OCI-LY7 (cell line): ENCODE measurements at regions not wholly inside any gene's neighbourhood (a gene's known extent, or its start where the extent isn't known, plus 50 kb on each side); places are given as distances from the start of the nearest gene placed in this dataset.

Experiments used
- BruUV-seq: library from RNA; stranded (reverse); fragments of 400-500 nt; replicated peaks from 2 replicates; lab custom pipeline; 2021; lab: Mats Ljungman, UMichigan
- CTCF ChIA-PET: fragments of 300-600 bp; sonication (Branson Sonifier 250); formaldehyde crosslinking; loops from one replicate; lab custom pipeline; 2022; ENCODE audit warnings: antibody characterized with exemption; ENCODE audit not compliant: unreplicated experiment; lab: Charles Lee
- POLR2A ChIA-PET: fragments of 300-600 bp; sonication (Branson Sonifier 250); formaldehyde crosslinking; loops from one replicate; lab custom pipeline; 2022; ENCODE audit warnings: antibody characterized with exemption; lab: Charles Lee
- DNase-seq: peaks from one replicate; pipeline ENCODE4 v3.0.0-alpha.2; 2015; ENCODE audit warnings: low spot score
- H2AFZ ChIP-seq: fragments of 200-600 bp; sonication (generic), shearing (Covaris generic); 2 replicates; pipeline ENCODE4 v1.6.1; 2014; ENCODE audit warnings: mild to moderate bottlenecking, antibody characterized with exemption, low read length, moderate library complexity
- H3K27ac ChIP-seq: fragments of 200-600 bp; sonication (generic); 2 replicates; pipeline ENCODE4 v1.5.1; 2014; ENCODE audit warnings: mixed run types, low read depth, mild to moderate bottlenecking, moderate library complexity, low read length, inconsistent platforms; ENCODE audit not compliant: poor library complexity, severe bottlenecking
- H3K36me3 ChIP-seq: fragments of 200-600 bp; sonication (generic); 2 replicates; pipeline ENCODE4 v1.6.1; 2014; ENCODE audit warnings: mild to moderate bottlenecking, antibody characterized with exemption, low read length, moderate library complexity, mixed read lengths; ENCODE audit not compliant: insufficient read depth
- H3K4me1 ChIP-seq: fragments of 200-600 bp; sonication (generic); 2 replicates; pipeline ENCODE4 v1.5.1; 2014; ENCODE audit warnings: mild to moderate bottlenecking, low read length; ENCODE audit not compliant: insufficient read depth, poor library complexity, severe bottlenecking
- H3K4me2 ChIP-seq: fragments of 200-600 bp; sonication (generic); 2 replicates; pipeline ENCODE4 v1.6.1; 2014; ENCODE audit warnings: mild to moderate bottlenecking, low read length
- H3K4me3 ChIP-seq: fragments of 200-600 bp; sonication (generic); 2 replicates; pipeline ENCODE4 v1.5.1; 2014; ENCODE audit warnings: mild to moderate bottlenecking, low read depth, low read length; ENCODE audit not compliant: poor library complexity, severe bottlenecking
- H3K79me2 ChIP-seq: fragments of 200-600 bp; sonication (generic); 2 replicates; pipeline ENCODE4 v1.6.1; 2016; ENCODE audit warnings: low read depth, mild to moderate bottlenecking, low read length, moderate library complexity, mixed read lengths; ENCODE audit not compliant: insufficient read depth
- H3K9me2 ChIP-seq: fragments of 200-600 bp; sonication (generic); 2 replicates; pipeline ENCODE4 v1.6.1; 2016; ENCODE audit warnings: mild to moderate bottlenecking, low read length, mixed read lengths; ENCODE audit not compliant: insufficient read depth
- H3K9me3 ChIP-seq: fragments of 200-600 bp; sonication (generic); 2 replicates; pipeline ENCODE4 v1.6.1; 2014; ENCODE audit warnings: mild to moderate bottlenecking, mixed run types, low read length, mixed read lengths
- H4K20me1 ChIP-seq: fragments of 200-600 bp; sonication (generic); 2 replicates; pipeline ENCODE4 v1.6.1; 2014; ENCODE audit warnings: mild to moderate bottlenecking, antibody characterized with exemption, low read length, moderate library complexity, mixed read lengths; ENCODE audit not compliant: insufficient read depth
- EZH2phosphoT487 ChIP-seq: fragments of 200-600 bp; sonication (generic); IDR thresholded peaks from 2 replicates; pipeline ENCODE4 v1.6.1; 2018; ENCODE audit warnings: low read depth, borderline replicate concordance, mild to moderate bottlenecking, mixed run types, antibody characterized with exemption, low read length, moderate library complexity, mixed read lengths
- intact Hi-C: fragments of 100-400 bp; cut with micrococcal nuclease; formaldehyde crosslinking; loops from one replicate; pipeline ENCODE4 v1.10.0; 2022; ENCODE audit not compliant: unreplicated experiment
- TF ChIP-seq, protein P1 (sequence below): fragments of 200-600 bp; sonication (generic); conservative IDR thresholded peaks from 2 replicates; pipeline ENCODE4 v1.5.1; 2014; ENCODE audit warnings: mild to moderate bottlenecking, antibody characterized with exemption, low read length, moderate library complexity, mixed read lengths

GRCh38 chr14:51430079-51430478, 190.0 kb downstream of the TMX1 start:
- Histone ChIP-seq H3K27ac (no peak overlapping the region), H2AFZ (no peak overlapping the region), H3K4me3 (no peak overlapping the region), H3K9me3 (no peaks in the 10 kb centered on the region), H3K4me2 (no peak overlapping the region), H4K20me1 (no peaks in the 10 kb centered on the region), H3K4me1 (peaks cover 6% of the 10 kb centered on the region), H3K79me2 (no peaks in the 10 kb centered on the region), H3K36me3 (no peaks in the 10 kb centered on the region), H3K9me2 (no peaks in the 10 kb centered on the region)
- intact Hi-C loops = no loop called here
- POLR2A ChIA-PET = interaction anchor here (0.7 to 0.9 kb wide), 2 partner anchors 15 to 46 kb away, joined by 3 to 4 read pairs; no protein-coding TSS in a partner anchor
- DNase-seq = no peak
- no TSS peak for BruUV-seq
- CTCF ChIA-PET = no interaction called here
- TF ChIP-seq EZH2phosphoT487 = no peak
- TF ChIP-seq, protein P1, sequence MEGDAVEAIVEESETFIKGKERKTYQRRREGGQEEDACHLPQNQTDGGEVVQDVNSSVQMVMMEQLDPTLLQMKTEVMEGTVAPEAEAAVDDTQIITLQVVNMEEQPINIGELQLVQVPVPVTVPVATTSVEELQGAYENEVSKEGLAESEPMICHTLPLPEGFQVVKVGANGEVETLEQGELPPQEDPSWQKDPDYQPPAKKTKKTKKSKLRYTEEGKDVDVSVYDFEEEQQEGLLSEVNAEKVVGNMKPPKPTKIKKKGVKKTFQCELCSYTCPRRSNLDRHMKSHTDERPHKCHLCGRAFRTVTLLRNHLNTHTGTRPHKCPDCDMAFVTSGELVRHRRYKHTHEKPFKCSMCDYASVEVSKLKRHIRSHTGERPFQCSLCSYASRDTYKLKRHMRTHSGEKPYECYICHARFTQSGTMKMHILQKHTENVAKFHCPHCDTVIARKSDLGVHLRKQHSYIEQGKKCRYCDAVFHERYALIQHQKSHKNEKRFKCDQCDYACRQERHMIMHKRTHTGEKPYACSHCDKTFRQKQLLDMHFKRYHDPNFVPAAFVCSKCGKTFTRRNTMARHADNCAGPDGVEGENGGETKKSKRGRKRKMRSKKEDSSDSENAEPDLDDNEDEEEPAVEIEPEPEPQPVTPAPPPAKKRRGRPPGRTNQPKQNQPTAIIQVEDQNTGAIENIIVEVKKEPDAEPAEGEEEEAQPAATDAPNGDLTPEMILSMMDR = no peak

GRCh38 chr14:51430633-51431032, 190.6 kb downstream of the TMX1 start:
- no peak for TF ChIP-seq EZH2phosphoT487
- TF ChIP-seq, protein P1 = no peak
- Histone ChIP-seq H3K9me2 (no peaks in the 10 kb centered on the region), H3K4me2 (no peak overlapping the region), H3K36me3 (no peaks in the 10 kb centered on the region), H4K20me1 (no peaks in the 10 kb centered on the region), H3K79me2 (no peaks in the 10 kb centered on the region), H3K9me3 (no peaks in the 10 kb centered on the region), H3K4me3 (no peak overlapping the region), H3K4me1 (peaks cover 6% of the 10 kb centered on the region), H2AFZ (no peak overlapping the region), H3K27ac (no peak overlapping the region)
- CTCF ChIA-PET = no interaction called here
- BruUV-seq = no TSS peak
- intact Hi-C loops = no loop called here
- no peak for DNase-seq
- POLR2A ChIA-PET = interaction anchor here (0.7 to 0.9 kb wide), 2 partner anchors 15 to 47 kb away, joined by 3 to 4 read pairs; no protein-coding TSS in a partner anchor

DNA sequence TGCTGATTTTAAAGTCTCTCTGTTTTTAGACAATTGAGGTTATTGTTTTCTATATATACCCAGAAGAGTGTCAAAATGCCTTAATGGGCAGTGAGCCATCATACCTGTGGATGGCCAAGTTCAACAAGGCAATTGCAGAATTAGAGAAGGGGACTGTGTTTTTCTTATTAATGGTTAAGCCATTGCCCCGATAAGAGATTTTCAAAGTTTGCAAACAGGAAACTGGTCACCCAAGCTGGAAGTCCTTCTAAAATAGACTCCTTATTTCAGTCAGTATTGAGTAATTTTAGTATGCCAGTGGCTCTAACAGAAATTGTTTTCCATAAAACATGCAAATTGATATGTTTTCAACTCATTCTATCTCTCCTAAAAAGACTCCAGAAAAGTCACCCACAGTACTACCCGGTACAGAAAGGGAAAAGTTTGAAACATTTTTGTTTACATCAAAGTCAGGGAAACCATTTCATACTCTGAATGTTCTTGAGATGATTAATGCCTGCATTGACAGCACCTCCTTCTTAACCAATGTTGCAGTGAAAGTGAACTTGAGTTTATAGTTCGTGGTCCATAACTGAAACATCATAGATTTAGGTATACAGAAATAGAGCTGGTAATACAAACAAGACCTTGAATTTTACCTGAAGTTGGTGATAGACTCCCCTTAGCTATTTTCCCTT, 191.1 kb downstream of the TMX1 start:
- peaks cover 6% of the 10 kb centered on the region for H3K4me1 ChIP-seq
- intact Hi-C loops = no loop called here
- CTCF ChIA-PET = no interaction called here
- H3K4me3 ChIP-seq = no peak overlapping the region
- no peak for DNase-seq
- no peak for TF ChIP-seq EZH2phosphoT487
- TF ChIP-seq, protein P1 = no peak
- no peak overlapping the region for H3K27ac ChIP-seq
- no peak overlapping the region for H3K4me2 ChIP-seq
- no peaks in the 10 kb centered on the region for H3K9me3 ChIP-seq
- no peak overlapping the region for H2AFZ ChIP-seq
- H3K79me2 ChIP-seq = no peaks in the 10 kb centered on the region
- POLR2A ChIA-PET = interaction anchor here (0.6 kb wide), 2 partner anchors 260 to 311 kb away, joined by 3 read pairs; no protein-coding TSS in a partner anchor
- H3K9me2 ChIP-seq = no peaks in the 10 kb centered on the region
- H4K20me1 ChIP-seq = no peaks in the 10 kb centered on the region
- BruUV-seq = no TSS peak
- no peaks in the 10 kb centered on the region for H3K36me3 ChIP-seq
